OCI-LY7 (cell line): ENCODE measurements at regions not wholly inside any gene's neighbourhood (a gene's known extent, or its start where the extent isn't known, plus 50 kb on each side); places are given as distances from the start of the nearest gene placed in this dataset.

Experiments
- BruUV-seq: library from RNA; stranded (reverse); fragments of 400-500 nt; replicated peaks from 2 replicates; lab custom pipeline; 2021; lab: Mats Ljungman, UMichigan
- CTCF ChIA-PET: fragments of 300-600 bp; sonication (Branson Sonifier 250); formaldehyde crosslinking; loops from one replicate; lab custom pipeline; 2022; ENCODE audit warnings: antibody characterized with exemption; ENCODE audit not compliant: unreplicated experiment; lab: Charles Lee
- POLR2A ChIA-PET: fragments of 300-600 bp; sonication (Branson Sonifier 250); formaldehyde crosslinking; loops from one replicate; lab custom pipeline; 2022; ENCODE audit warnings: antibody characterized with exemption; lab: Charles Lee
- DNase-seq: peaks from one replicate; pipeline ENCODE4 v3.0.0-alpha.2; 2015; ENCODE audit warnings: low spot score
- H2AFZ ChIP-seq: fragments of 200-600 bp; sonication (generic), shearing (Covaris generic); 2 replicates; pipeline ENCODE4 v1.6.1; 2014; ENCODE audit warnings: mild to moderate bottlenecking, antibody characterized with exemption, low read length, moderate library complexity
- H3K27ac ChIP-seq: fragments of 200-600 bp; sonication (generic); 2 replicates; pipeline ENCODE4 v1.5.1; 2014; ENCODE audit warnings: mixed run types, low read depth, mild to moderate bottlenecking, moderate library complexity, low read length, inconsistent platforms; ENCODE audit not compliant: poor library complexity, severe bottlenecking
- H3K36me3 ChIP-seq: fragments of 200-600 bp; sonication (generic); 2 replicates; pipeline ENCODE4 v1.6.1; 2014; ENCODE audit warnings: mild to moderate bottlenecking, antibody characterized with exemption, low read length, moderate library complexity, mixed read lengths; ENCODE audit not compliant: insufficient read depth
- H3K4me1 ChIP-seq: fragments of 200-600 bp; sonication (generic); 2 replicates; pipeline ENCODE4 v1.5.1; 2014; ENCODE audit warnings: mild to moderate bottlenecking, low read length; ENCODE audit not compliant: insufficient read depth, poor library complexity, severe bottlenecking
- H3K4me2 ChIP-seq: fragments of 200-600 bp; sonication (generic); 2 replicates; pipeline ENCODE4 v1.6.1; 2014; ENCODE audit warnings: mild to moderate bottlenecking, low read length
- H3K4me3 ChIP-seq: fragments of 200-600 bp; sonication (generic); 2 replicates; pipeline ENCODE4 v1.5.1; 2014; ENCODE audit warnings: mild to moderate bottlenecking, low read depth, low read length; ENCODE audit not compliant: poor library complexity, severe bottlenecking
- H3K79me2 ChIP-seq: fragments of 200-600 bp; sonication (generic); 2 replicates; pipeline ENCODE4 v1.6.1; 2016; ENCODE audit warnings: low read depth, mild to moderate bottlenecking, low read length, moderate library complexity, mixed read lengths; ENCODE audit not compliant: insufficient read depth
- H3K9me2 ChIP-seq: fragments of 200-600 bp; sonication (generic); 2 replicates; pipeline ENCODE4 v1.6.1; 2016; ENCODE audit warnings: mild to moderate bottlenecking, low read length, mixed read lengths; ENCODE audit not compliant: insufficient read depth
- H3K9me3 ChIP-seq: fragments of 200-600 bp; sonication (generic); 2 replicates; pipeline ENCODE4 v1.6.1; 2014; ENCODE audit warnings: mild to moderate bottlenecking, mixed run types, low read length, mixed read lengths
- H4K20me1 ChIP-seq: fragments of 200-600 bp; sonication (generic); 2 replicates; pipeline ENCODE4 v1.6.1; 2014; ENCODE audit warnings: mild to moderate bottlenecking, antibody characterized with exemption, low read length, moderate library complexity, mixed read lengths; ENCODE audit not compliant: insufficient read depth
- CTCF ChIP-seq: fragments of 200-600 bp; sonication (generic); conservative IDR thresholded peaks from 2 replicates; pipeline ENCODE4 v1.5.1; 2014; ENCODE audit warnings: mild to moderate bottlenecking, antibody characterized with exemption, low read length, moderate library complexity, mixed read lengths
- EZH2phosphoT487 ChIP-seq: fragments of 200-600 bp; sonication (generic); IDR thresholded peaks from 2 replicates; pipeline ENCODE4 v1.6.1; 2018; ENCODE audit warnings: low read depth, borderline replicate concordance, mild to moderate bottlenecking, mixed run types, antibody characterized with exemption, low read length, moderate library complexity, mixed read lengths
- intact Hi-C: fragments of 100-400 bp; cut with micrococcal nuclease; formaldehyde crosslinking; loops from one replicate; pipeline ENCODE4 v1.10.0; 2022; ENCODE audit not compliant: unreplicated experiment

- peaks cover 48% of the 10 kb centered on the region for H3K4me1 ChIP-seq
- H3K4me3 ChIP-seq = peak overlapping the region; percentile 93
- H3K36me3 ChIP-seq = no peaks in the 10 kb centered on the region
- no peak overlapping the region for H3K27ac ChIP-seq
- H4K20me1 ChIP-seq = no peaks in the 10 kb centered on the region
- H2AFZ ChIP-seq = peak overlapping the region; percentile 68; the same call in 1 of the 2 replicates
- peaks cover 12% of the 10 kb centered on the region; the same call in 1 of the 2 replicates for H3K79me2 ChIP-seq
- no TSS peak for BruUV-seq
- H3K9me2 ChIP-seq = no peaks in the 10 kb centered on the region
- TF ChIP-seq EZH2phosphoT487 (0 out of 2 replicates have a peak, but pooled peaks have one; percentile 43), CTCF (no peak)
- intact Hi-C loops = loop anchor here (1.0 to 5.0 kb wide), 4 partner anchors 116 to 342 kb away; partner anchors contain the start of genes ABHD5 and TCAIM
- POLR2A ChIA-PET = no interaction called here
- peak; percentile 15 for DNase-seq
- no peaks in the 10 kb centered on the region for H3K9me3 ChIP-seq
- peak overlapping the region; percentile 83 for H3K4me2 ChIP-seq
- CTCF ChIA-PET = interaction anchor here (0.9 kb wide), 1 partner anchor 188 kb away, joined by 4 read pairs; no protein-coding TSS in a partner anchor
These were observed 245.9 kb upstream of the TOPAZ1 start for GRCh38 chr3:43995547-43996378.

GRCh38 chr3:43996379-43997301, 245.0 kb upstream of the TOPAZ1 start:
- CTCF ChIA-PET = interaction anchor here (0.9 kb wide), 1 partner anchor 188 kb away, joined by 4 read pairs; no protein-coding TSS in a partner anchor
- Histone ChIP-seq H4K20me1 (no peaks in the 10 kb centered on the region), H3K4me3 (peak overlapping the region; percentile 93), H3K4me1 (peaks cover 52% of the 10 kb centered on the region), H3K4me2 (peak overlapping the region; percentile 83), H3K9me3 (no peaks in the 10 kb centered on the region), H3K79me2 (peaks cover 12% of the 10 kb centered on the region; the same call in 1 of the 2 replicates), H3K27ac (no peak overlapping the region), H3K36me3 (no peaks in the 10 kb centered on the region), H2AFZ (peak overlapping the region; percentile 68), H3K9me2 (no peaks in the 10 kb centered on the region)
- intact Hi-C loops = loop anchor here (1.0 to 5.0 kb wide), 4 partner anchors 117 to 341 kb away; partner anchors contain the start of genes ABHD5 and TCAIM
- peak; percentile 65 for DNase-seq
- TF ChIP-seq EZH2phosphoT487 = no peak
- peak; percentile 67 for TF ChIP-seq CTCF
- BruUV-seq = no TSS peak
- POLR2A ChIA-PET = interaction anchor here (0.8 to 1.3 kb wide), 2 partner anchors 12 to 99 kb away, joined by 3 to 4 read pairs; no protein-coding TSS in a partner anchor
